ENCODE measurements at regions not wholly inside any gene's neighbourhood (a gene's known extent, or its start where the extent isn't known, plus 50 kb on each side); places are given as distances from the start of the nearest gene placed in this dataset.
"Not testable (repeated sequence)": the region's sequence is repeated elsewhere in the genome, so short reads cannot be mapped to it uniquely, and the experiment has no call there.

DNA sequence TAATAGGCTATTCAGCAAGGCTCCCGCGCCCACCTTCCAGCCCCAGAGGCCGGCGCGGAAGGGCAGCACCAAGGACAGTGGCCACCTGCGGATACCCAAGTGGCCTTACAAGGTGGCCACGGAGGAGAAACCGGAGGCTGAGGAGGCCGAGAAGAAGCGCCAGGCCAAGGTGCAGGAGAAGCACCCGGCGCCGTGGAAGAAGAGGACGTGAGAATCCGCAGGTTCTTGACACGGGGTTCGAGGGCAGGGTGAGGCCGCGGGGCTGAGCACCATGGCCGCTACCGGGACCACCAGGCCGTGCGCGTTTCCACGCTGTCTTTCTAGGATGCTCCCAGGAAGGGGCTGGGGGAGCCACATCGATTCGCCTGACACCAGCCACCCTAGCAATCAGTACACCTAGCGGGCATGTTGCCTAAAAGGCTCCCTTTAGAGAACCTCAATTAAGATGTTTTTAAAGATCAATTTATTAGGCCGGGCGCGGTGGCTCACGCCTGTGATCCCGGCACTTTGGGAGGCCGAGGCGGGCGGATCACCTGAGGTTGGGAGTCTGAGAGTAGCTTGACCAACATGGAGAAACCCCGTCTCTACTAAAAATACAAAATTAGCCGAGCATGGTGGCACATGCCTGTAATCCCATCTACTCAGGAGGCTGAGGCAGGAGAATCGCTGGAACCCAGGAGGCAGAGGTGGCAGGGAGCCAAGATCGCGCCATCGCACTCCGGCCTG, 134.3 kb upstream of the OR4C13 start:
- TF ChIP-seq POLR2AphosphoS5, TCF7L2 (IDR thresholded peaks at IDR 0.05; ENCODE audit: low read depth, low read length): not testable (repeated sequence)
- TF ChIP-seq, protein P1, sequence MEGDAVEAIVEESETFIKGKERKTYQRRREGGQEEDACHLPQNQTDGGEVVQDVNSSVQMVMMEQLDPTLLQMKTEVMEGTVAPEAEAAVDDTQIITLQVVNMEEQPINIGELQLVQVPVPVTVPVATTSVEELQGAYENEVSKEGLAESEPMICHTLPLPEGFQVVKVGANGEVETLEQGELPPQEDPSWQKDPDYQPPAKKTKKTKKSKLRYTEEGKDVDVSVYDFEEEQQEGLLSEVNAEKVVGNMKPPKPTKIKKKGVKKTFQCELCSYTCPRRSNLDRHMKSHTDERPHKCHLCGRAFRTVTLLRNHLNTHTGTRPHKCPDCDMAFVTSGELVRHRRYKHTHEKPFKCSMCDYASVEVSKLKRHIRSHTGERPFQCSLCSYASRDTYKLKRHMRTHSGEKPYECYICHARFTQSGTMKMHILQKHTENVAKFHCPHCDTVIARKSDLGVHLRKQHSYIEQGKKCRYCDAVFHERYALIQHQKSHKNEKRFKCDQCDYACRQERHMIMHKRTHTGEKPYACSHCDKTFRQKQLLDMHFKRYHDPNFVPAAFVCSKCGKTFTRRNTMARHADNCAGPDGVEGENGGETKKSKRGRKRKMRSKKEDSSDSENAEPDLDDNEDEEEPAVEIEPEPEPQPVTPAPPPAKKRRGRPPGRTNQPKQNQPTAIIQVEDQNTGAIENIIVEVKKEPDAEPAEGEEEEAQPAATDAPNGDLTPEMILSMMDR (IDR thresholded peaks at IDR 0.05), result not testable (repeated sequence)
